ENCODE measurements at regions not wholly inside any gene's neighbourhood (a gene's known extent, or its start where the extent isn't known, plus 50 kb on each side); places are given as distances from the start of the nearest gene placed in this dataset.

- no peak for DNase-seq (ENCODE audit: low spot score)
Observed at GRCh38 chr13:27673911-27674310, 52.2 kb downstream of the POLR1D start.

GRCh38 chr13:27678306-27679040 lies 56.8 kb downstream of the POLR1D start:
- no peak for DNase-seq (ENCODE audit: low spot score)

- DNase-seq (ENCODE audit: low spot score): no peak
Observed at GRCh38 chr13:27679396-27679795, 57.7 kb downstream of the POLR1D start.

GRCh38 chr13:27679896-27680295 lies 58.2 kb downstream of the POLR1D start:
- DNase-seq (ENCODE audit: low spot score): no peak

- DNase-seq (ENCODE audit: low spot score): no peak
Observed at GRCh38 chr13:27680465-27680864, 58.8 kb downstream of the POLR1D start.

- DNase-seq (ENCODE audit: low spot score): no peak
Observed at GRCh38 chr13:27691207-27691606, 69.5 kb downstream of the POLR1D start.

- no peak for DNase-seq (ENCODE audit: low spot score)
Observed at GRCh38 chr13:27696731-27697130, 75.0 kb downstream of the POLR1D start.

GRCh38 chr13:27699952-27700351 lies 78.3 kb downstream of the POLR1D start:
- no peak for DNase-seq (ENCODE audit: low spot score)

GRCh38 chr13:27704681-27705080 lies 83.0 kb downstream of the POLR1D start:
- DNase-seq (ENCODE audit: low spot score): no peak

- no peak for DNase-seq (ENCODE audit: low spot score)
Observed at GRCh38 chr13:27708325-27708724, 84.0 kb upstream of the GSX1 start.

GRCh38 chr13:27709779-27710178 lies 82.5 kb upstream of the GSX1 start:
- no peak for DNase-seq (ENCODE audit: low spot score)

GRCh38 chr13:27712421-27712820 lies 79.9 kb upstream of the GSX1 start:
- peak; percentile 55 for DNase-seq (ENCODE audit: low spot score)

- no peak for DNase-seq (ENCODE audit: low spot score)
Observed at GRCh38 chr13:27713767-27714166, 78.5 kb upstream of the GSX1 start.

- no peak for DNase-seq (ENCODE audit: low spot score)
Observed at GRCh38 chr13:27721681-27722080, 70.6 kb upstream of the GSX1 start.

GRCh38 chr13:27728271-27728670 lies 64.0 kb upstream of the GSX1 start:
- no peak for DNase-seq (ENCODE audit: low spot score)

- no peak for DNase-seq (ENCODE audit: low spot score)
Observed at GRCh38 chr13:27730191-27730590, 62.1 kb upstream of the GSX1 start.
